ENCODE measurements at regions not wholly inside any gene's neighbourhood (a gene's known extent, or its start where the extent isn't known, plus 50 kb on each side); places are given as distances from the start of the nearest gene placed in this dataset.

DNA sequence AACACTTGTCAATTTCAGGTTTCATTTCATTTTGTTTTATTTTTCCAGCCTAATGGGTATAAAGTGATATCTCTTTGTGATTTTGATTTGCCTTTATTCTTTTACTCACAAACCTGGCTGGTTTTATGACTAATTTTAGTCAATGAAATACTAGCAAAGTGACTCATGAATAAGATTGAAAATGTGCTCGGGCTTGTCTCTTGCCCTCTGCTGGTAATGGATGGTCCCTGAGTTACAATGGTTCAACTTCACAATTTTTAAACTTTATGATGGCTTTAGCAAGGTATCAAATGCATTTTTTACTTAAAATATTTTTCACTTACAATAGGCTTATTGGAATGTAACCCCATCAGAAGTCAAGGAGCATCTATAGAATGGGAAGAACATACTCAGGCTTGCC is 431.4 kb upstream of the CCNG1 start:
- TF ChIP-seq, protein P1, sequence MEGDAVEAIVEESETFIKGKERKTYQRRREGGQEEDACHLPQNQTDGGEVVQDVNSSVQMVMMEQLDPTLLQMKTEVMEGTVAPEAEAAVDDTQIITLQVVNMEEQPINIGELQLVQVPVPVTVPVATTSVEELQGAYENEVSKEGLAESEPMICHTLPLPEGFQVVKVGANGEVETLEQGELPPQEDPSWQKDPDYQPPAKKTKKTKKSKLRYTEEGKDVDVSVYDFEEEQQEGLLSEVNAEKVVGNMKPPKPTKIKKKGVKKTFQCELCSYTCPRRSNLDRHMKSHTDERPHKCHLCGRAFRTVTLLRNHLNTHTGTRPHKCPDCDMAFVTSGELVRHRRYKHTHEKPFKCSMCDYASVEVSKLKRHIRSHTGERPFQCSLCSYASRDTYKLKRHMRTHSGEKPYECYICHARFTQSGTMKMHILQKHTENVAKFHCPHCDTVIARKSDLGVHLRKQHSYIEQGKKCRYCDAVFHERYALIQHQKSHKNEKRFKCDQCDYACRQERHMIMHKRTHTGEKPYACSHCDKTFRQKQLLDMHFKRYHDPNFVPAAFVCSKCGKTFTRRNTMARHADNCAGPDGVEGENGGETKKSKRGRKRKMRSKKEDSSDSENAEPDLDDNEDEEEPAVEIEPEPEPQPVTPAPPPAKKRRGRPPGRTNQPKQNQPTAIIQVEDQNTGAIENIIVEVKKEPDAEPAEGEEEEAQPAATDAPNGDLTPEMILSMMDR (conservative IDR thresholded peaks at IDR 0.05 in 1 of 2, IDR thresholded peaks at IDR 0.05 in 1 of 2; ENCODE audit: low read depth in 1 of 2, low read length in 2 of 2): no peak
- TF ChIP-seq EZH2 (IDR thresholded peaks at IDR 0.05; ENCODE audit: low read length, missing control alignments): no peak
